ENCODE measurements at regions not wholly inside any gene's neighbourhood (a gene's known extent, or its start where the extent isn't known, plus 50 kb on each side); places are given as distances from the start of the nearest gene placed in this dataset.

DNA sequence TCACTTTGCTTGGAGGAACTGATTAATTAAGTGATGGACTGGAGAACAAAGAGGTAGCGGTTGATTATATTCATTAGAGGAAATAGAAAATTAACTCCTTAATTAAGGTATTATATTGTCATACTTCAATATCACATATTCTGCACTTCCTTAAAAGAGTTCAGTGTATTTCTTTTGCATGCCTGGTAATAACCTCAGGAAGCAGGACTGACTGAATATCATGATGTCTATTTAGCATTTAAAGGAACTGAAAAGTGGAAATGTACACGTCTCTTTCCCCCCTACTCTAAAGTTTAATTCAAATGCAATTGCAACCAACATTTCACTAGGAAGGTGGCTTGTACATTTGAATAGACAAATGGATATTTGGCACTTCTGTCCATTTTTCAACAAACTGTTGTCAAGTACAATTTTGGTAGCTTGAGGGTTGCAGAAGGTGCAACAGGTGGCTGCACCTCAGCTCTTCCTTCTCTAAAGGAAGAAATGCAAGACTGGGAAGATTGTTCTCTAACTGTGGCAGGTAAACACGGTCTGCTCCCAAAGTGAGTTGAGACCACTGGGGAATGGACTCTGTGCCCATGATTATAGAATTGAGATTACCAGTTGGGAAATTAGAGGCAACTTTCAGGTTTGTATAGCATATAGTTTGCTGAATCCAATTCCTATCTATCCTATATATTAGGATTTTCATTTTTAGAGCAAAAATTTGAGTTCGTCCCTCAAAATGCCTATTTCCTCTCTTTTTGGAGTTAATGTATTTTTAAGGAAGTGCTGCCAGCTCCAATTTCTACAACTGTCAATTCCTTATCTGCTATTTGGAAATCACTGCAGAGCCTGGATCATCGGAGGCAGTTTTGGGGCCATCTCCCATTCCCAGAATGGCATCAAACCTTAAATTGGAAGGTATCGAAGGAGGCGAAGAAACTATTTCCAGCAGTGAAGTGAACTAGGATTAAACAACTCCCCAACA is 98.9 kb upstream of the TAF11L2 start:
- Histone ChIP-seq H3K4me2 (ENCODE audit: low read length) (no peak overlapping the region), H3K4me3 (ENCODE audit: low read depth, low read length, poor library complexity, severe bottlenecking) (no peak overlapping the region)

GRCh38 chr5:17399931-17400330 is 98.1 kb upstream of the TAF11L2 start:
- no peaks in the 10 kb centered on the region for H3K9me3 ChIP-seq (ENCODE audit: low read length)
- no peaks in the 10 kb centered on the region for H3K4me1 ChIP-seq (ENCODE audit: insufficient read depth, low read length, severe bottlenecking)
- no peaks in the 10 kb centered on the region; the same call in 1 of the 2 replicates for H3K27me3 ChIP-seq (ENCODE audit: insufficient read depth, low read length)
- no peak overlapping the region for H3K9ac ChIP-seq (ENCODE audit: low read length)
- no peaks in the 10 kb centered on the region for H4K20me1 ChIP-seq (ENCODE audit: insufficient read depth, low read length)
- H3K79me2 ChIP-seq (ENCODE audit: insufficient read depth, low read length) = no peaks in the 10 kb centered on the region
- H3K36me3 ChIP-seq (ENCODE audit: insufficient read depth, low read length) = no peaks in the 10 kb centered on the region
- H3K4me3 ChIP-seq (ENCODE audit: low read depth, low read length, poor library complexity, severe bottlenecking) = no peak overlapping the region
- H3K9me2 ChIP-seq (ENCODE audit: low read depth, low read length) = no peaks in the 10 kb centered on the region
- H3F3A ChIP-seq (ENCODE audit: insufficient read depth, low read length) = no peaks in the 10 kb centered on the region
- H3K4me2 ChIP-seq (ENCODE audit: low read length) = no peak overlapping the region
- TF ChIP-seq EZH2 (IDR thresholded peaks at IDR 0.05; ENCODE audit: borderline replicate concordance, low read length) = no peak
- TF ChIP-seq, protein P1, sequence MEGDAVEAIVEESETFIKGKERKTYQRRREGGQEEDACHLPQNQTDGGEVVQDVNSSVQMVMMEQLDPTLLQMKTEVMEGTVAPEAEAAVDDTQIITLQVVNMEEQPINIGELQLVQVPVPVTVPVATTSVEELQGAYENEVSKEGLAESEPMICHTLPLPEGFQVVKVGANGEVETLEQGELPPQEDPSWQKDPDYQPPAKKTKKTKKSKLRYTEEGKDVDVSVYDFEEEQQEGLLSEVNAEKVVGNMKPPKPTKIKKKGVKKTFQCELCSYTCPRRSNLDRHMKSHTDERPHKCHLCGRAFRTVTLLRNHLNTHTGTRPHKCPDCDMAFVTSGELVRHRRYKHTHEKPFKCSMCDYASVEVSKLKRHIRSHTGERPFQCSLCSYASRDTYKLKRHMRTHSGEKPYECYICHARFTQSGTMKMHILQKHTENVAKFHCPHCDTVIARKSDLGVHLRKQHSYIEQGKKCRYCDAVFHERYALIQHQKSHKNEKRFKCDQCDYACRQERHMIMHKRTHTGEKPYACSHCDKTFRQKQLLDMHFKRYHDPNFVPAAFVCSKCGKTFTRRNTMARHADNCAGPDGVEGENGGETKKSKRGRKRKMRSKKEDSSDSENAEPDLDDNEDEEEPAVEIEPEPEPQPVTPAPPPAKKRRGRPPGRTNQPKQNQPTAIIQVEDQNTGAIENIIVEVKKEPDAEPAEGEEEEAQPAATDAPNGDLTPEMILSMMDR (IDR thresholded peaks at IDR 0.05; ENCODE audit: low read length) = no peak
- H3K27ac ChIP-seq (ENCODE audit: low read depth, low read length, poor library complexity, severe bottlenecking) = no peak overlapping the region
- no peak overlapping the region for H2AFZ ChIP-seq (ENCODE audit: low read length)

More for the DNA sequence above, 98.9 kb upstream of the TAF11L2 start:
- no peaks in the 10 kb centered on the region for H3K79me2 ChIP-seq (ENCODE audit: insufficient read depth, low read length)
- H2AFZ ChIP-seq (ENCODE audit: low read length) = no peak overlapping the region
- no peaks in the 10 kb centered on the region for H3F3A ChIP-seq (ENCODE audit: insufficient read depth, low read length)
- H3K9me2 ChIP-seq (ENCODE audit: low read depth, low read length) = no peaks in the 10 kb centered on the region
- no peak overlapping the region for H3K27ac ChIP-seq (ENCODE audit: low read depth, low read length, poor library complexity, severe bottlenecking)
- no peaks in the 10 kb centered on the region for H4K20me1 ChIP-seq (ENCODE audit: insufficient read depth, low read length)
- no peaks in the 10 kb centered on the region for H3K36me3 ChIP-seq (ENCODE audit: insufficient read depth, low read length)
- no peaks in the 10 kb centered on the region for H3K9me3 ChIP-seq (ENCODE audit: low read length)
- H3K27me3 ChIP-seq (ENCODE audit: insufficient read depth, low read length) = no peaks in the 10 kb centered on the region; the same call in 1 of the 2 replicates
- TF ChIP-seq, protein P1 (IDR thresholded peaks at IDR 0.05; ENCODE audit: low read length) = no peak
- TF ChIP-seq EZH2 (IDR thresholded peaks at IDR 0.05; ENCODE audit: borderline replicate concordance, low read length) = no peak
- H3K9ac ChIP-seq (ENCODE audit: low read length) = no peak overlapping the region
- no peaks in the 10 kb centered on the region for H3K4me1 ChIP-seq (ENCODE audit: insufficient read depth, low read length, severe bottlenecking)

GRCh38 chr5:17400724-17401469 is 97.1 kb upstream of the TAF11L2 start:
- no peak overlapping the region for H2AFZ ChIP-seq (ENCODE audit: low read length)
- TF ChIP-seq EZH2 (IDR thresholded peaks at IDR 0.05; ENCODE audit: borderline replicate concordance, low read length) = no peak
- TF ChIP-seq, protein P1 (IDR thresholded peaks at IDR 0.05; ENCODE audit: low read length) = no peak

More at GRCh38 chr5:17400724-17401469, 97.1 kb upstream of the TAF11L2 start:
- no peaks in the 10 kb centered on the region for H3K9me2 ChIP-seq (ENCODE audit: low read depth, low read length)
- H3K9ac ChIP-seq (ENCODE audit: low read length) = no peak overlapping the region
- H3K79me2 ChIP-seq (ENCODE audit: insufficient read depth, low read length) = no peaks in the 10 kb centered on the region
- H3K9me3 ChIP-seq (ENCODE audit: low read length) = no peaks in the 10 kb centered on the region
- no peaks in the 10 kb centered on the region; the same call in 1 of the 2 replicates for H3K27me3 ChIP-seq (ENCODE audit: insufficient read depth, low read length)
- no peaks in the 10 kb centered on the region for H3F3A ChIP-seq (ENCODE audit: insufficient read depth, low read length)
- no peak overlapping the region for H3K27ac ChIP-seq (ENCODE audit: low read depth, low read length, poor library complexity, severe bottlenecking)
- no peaks in the 10 kb centered on the region for H3K36me3 ChIP-seq (ENCODE audit: insufficient read depth, low read length)
- no peaks in the 10 kb centered on the region for H4K20me1 ChIP-seq (ENCODE audit: insufficient read depth, low read length)
- no peak overlapping the region for H3K4me2 ChIP-seq (ENCODE audit: low read length)
- H3K4me3 ChIP-seq (ENCODE audit: low read depth, low read length, poor library complexity, severe bottlenecking) = no peak overlapping the region
- no peaks in the 10 kb centered on the region for H3K4me1 ChIP-seq (ENCODE audit: insufficient read depth, low read length, severe bottlenecking)
